NCI-H460 (cell line): ENCODE measurements at regions not wholly inside any gene's neighbourhood (a gene's known extent, or its start where the extent isn't known, plus 50 kb on each side); places are given as distances from the start of the nearest gene placed in this dataset.

Experiments used
- DNase-seq: peaks from one replicate; pipeline ENCODE4 v3.0.0-alpha.2; 2016; ENCODE audit warnings: low read depth; ENCODE audit errors: extremely low read depth

- no peak for DNase-seq
Measured at GRCh38 chr3:18837137-18837755, 311.1 kb upstream of the KCNH8 start.

DNA sequence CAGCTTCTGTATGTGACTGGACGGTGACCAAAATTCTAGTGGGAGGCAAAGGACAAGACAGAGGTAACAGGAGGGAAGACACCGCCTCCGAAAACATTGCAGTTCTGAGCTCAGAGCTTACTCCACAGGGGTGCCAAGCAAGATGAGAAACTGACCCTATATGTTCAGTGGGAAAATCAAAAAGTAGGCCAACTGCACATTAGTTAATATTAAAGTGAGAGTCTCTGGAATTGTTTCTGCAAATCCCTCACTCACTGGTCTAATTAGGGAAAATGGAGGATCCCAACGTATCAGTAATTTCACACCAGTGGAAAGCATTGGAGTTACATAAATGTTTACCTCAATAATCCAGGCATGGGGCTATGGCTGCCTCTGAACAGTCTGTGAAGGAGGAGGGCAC lies 313.3 kb upstream of the KCNH8 start:
- DNase-seq = no peak

DNA sequence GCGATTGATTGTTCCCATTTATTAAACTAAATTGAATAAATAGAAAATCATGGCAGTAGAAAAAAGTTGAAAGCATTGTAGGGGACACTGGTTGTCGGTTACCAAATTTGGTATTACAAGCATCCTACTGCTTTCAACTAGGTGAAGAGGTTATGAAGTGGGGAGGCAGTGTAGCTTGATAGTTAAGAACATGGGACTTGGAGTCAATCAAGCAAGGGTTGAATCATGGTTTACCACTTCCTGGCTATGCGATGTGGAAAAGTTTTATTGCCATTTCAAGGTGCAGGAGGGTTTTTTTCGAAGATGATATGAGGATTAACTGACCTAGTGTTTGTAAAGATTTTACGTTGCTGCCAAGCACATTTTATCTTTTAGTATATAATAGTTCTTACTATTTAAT lies 318.2 kb upstream of the KCNH8 start:
- DNase-seq = no peak

- DNase-seq = no peak
Measured at GRCh38 chr3:18828637-18829036, 319.7 kb upstream of the KCNH8 start.

- no peak for DNase-seq
Measured at GRCh38 chr3:18827664-18828063, 320.6 kb upstream of the KCNH8 start.

DNA sequence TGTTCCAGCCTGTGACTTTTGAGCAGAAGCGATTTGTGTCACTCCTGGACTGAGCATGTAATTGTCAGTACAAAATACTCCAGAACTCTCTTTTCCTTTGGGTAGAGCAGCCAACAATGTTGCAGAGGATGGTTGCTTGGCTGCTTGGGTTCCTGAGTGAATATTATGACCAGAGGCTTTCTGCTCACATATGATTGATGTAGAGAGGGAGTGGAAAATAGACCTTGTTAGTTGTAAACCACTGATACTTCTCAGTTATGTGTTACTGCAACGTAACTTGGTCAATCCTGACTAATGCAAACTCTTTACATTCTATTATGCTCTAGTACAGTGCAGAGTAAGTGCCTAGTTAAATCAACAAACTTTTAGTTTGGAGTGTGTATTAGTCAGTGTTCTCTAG lies 322.6 kb upstream of the KCNH8 start:
- no peak for DNase-seq

DNA sequence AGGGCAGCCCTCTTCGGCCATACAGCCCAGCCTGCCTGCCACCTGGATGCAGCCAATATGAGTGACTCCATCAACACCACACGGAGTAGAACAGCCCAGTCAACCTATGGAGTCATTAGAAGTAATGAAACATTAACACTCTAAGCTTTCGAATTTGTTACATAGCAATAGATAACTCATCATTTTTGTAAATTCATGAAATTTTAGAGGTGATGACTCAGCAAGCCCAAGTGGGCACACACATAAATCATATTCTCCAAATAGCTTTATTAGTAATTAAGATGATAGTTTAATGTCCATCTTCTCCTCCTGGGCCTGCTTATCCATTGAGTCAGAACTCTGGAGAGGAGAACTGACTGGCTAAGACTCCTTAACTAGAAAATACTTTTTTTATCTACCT lies 335.0 kb upstream of the KCNH8 start:
- DNase-seq = no peak

DNA sequence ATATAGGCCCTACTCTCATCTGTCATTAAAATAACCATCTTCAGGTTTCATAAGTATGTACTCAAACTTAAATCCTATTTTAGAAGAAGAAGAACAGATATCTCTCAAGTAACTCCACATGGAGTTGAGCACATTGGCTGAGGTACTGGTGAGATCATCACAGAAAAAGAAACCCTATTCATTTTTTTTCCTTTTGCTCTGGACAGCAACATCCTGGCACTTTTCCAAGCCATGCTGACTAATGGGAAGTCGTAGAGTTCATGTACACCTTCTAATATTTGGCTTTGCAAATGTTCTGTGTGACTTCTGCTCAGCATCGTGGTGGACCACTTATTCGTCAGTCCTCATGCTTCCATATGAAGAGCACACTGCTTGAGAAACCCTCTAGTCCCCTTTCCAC lies 336.0 kb upstream of the KCNH8 start:
- DNase-seq = no peak

- DNase-seq = no peak
Measured at GRCh38 chr3:18810306-18810661, 338.0 kb upstream of the KCNH8 start.

- no peak for DNase-seq
Measured at GRCh38 chr3:18809640-18810305, 338.5 kb upstream of the KCNH8 start.

DNA sequence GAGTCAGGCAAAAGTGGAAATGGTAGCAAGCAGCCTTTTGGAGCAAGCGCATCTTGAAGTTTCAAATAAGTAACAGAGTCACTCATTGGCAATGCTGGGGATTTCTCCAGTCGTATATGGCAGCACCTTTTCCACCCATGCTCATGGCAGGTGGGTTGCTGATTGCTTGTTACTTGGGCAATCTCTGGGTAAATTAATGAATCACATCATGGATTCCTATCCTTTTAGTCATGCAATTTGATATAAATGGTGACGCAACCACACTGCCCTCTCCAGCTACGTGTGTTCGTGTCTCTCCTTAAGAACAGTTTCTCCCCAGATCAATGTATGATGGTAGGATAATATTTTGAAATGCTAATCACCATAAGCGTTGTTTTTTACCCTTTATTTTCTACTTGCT lies 339.9 kb upstream of the KCNH8 start:
- no peak for DNase-seq

DNA sequence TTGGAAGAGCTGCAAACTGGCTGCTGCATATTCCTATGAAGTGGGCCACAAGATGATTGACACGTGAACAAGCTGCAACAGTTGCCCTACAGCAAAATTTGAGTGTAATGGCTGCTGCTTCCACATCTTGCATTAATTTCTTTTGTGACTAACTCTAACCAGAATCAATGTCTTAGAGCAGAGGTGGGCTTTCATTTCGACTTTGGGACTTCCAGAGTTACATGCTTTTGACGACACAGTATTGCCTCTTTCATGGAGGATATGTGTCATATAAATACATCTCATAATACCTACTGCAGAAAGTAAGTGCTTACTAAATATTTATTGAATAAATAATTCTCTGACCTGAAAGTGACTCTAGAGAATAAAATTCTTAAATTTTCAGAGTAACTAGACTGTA lies 340.7 kb upstream of the KCNH8 start:
- DNase-seq = no peak

GRCh38 chr3:18806633-18807032 lies 341.7 kb upstream of the KCNH8 start:
- DNase-seq = no peak

DNA sequence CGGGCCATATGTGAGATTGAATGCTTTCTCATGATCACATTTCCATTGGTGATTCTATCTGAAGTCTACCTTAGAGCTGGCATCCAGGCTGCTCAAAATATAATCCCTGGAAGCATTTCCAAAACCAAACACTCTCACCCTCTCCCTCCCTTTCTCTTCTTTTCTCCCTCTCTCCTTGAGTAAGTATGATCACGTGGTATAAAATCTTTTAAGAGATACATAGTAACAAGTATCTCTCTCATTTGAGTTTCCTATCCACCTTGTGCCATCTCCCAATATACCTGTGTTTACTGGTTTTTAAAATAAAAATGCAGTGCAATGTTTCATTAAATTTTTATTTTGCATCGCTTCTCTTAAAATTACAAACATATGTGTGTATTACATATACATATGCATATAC lies 350.9 kb upstream of the KCNH8 start:
- DNase-seq = no peak

DNA sequence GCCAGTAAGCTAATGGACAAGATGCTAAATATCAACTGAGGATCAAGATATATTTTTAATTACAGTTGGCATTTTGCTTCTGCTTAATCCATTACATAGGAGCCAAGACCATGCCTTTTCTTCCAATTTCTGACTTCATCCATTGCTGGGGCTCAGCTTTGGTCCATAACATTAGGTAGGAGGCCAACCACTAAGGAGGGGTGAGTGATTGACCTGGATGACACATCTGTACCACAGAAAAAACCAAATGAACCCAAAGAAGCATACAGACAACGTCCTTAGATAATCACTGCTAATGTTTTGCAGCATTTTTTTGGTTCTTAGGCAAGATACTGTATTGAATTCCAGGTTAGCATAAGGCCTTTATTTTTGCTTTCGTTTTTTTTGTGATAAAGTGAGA lies 353.2 kb upstream of the KCNH8 start:
- DNase-seq = no peak

DNA sequence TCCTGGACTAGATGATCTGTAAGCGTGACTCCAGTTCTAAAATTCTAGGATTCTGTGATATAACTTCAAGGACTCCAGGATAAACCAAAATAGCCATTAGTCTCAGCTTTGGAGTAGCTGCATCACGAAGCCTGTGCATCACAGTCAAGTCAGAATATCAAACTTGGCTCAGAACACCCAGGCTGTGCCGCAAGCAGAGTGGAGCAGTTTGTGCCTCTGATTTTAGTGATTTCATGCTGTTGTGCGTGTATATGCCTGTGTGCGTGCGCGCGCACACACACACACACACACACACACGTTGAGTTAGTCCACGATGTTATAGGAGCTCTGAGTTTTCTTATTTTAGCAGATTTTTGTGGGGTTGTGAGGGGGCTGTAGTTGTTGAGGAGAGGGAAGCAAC lies 356.6 kb upstream of the KCNH8 start:
- DNase-seq = no peak

- DNase-seq = no peak
Measured at GRCh38 chr3:18791182-18791581, 357.1 kb upstream of the KCNH8 start.

GRCh38 chr3:18790384-18790783 lies 357.9 kb upstream of the KCNH8 start:
- no peak for DNase-seq

- DNase-seq = no peak
Measured at GRCh38 chr3:18789734-18790133, 358.6 kb upstream of the KCNH8 start.

DNA sequence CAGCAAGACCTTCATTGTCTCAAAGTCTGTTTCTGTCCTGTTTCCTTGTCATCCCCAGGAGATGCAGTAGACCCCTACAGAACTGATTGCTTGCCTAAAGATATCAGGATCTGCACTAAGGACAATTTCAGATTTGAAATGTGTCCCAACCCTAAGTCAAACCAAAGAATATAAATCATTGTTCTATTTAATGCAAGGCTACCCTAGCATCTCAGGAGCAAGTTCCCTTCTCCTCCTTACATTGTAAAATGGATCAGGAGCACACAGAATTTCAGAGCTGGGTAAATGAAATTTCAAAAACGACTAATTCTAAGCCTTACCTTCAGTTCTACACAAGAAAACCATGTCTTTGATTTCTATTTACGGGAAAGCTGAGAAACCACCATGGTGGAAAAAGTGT lies 360.9 kb upstream of the KCNH8 start:
- no peak for DNase-seq

GRCh38 chr3:18786650-18787323 lies 361.5 kb upstream of the KCNH8 start:
- no peak for DNase-seq

- no peak for DNase-seq
Measured at GRCh38 chr3:18782191-18782590, 357.1 kb upstream of the SATB1 start.
